HG02938 (cell line): ENCODE measurements at regions not wholly inside any gene's neighbourhood (a gene's known extent, or its start where the extent isn't known, plus 50 kb on each side); places are given as distances from the start of the nearest gene placed in this dataset.

ENCODE experiments used
- ATAC-seq: cut with Tn5 transposase; IDR thresholded peaks from one replicate; pipeline ENCODE4 v1.9.1; 2021; ENCODE audit warnings: mild to moderate bottlenecking, moderate library complexity; ENCODE audit not compliant: unreplicated experiment

GRCh38 chr5:175288048-175288621 lies 155.8 kb downstream of the DRD1 start:
- no peak for ATAC-seq

GRCh38 chr5:175286981-175287380 lies 157.0 kb downstream of the DRD1 start:
- ATAC-seq = no peak

GRCh38 chr5:175285261-175285660 lies 158.7 kb downstream of the DRD1 start:
- ATAC-seq = no peak

DNA sequence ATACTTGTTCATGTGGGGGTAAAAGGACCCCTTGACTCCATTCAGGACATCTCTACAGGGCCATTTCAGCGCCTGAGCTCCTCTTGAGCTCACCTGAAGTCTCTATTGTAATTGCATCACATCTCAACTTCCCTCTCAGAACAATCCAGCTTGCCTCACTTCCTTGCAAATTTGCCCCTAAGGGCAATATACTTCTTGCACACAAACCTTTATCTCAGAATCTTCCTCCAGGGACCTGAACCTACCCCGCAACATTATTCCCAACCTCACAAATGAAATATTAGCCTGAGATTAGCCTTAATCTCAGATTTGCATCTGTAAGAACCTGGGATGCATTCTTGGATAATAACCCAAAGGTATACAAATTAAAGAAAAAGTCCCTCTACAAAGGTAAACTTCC lies 159.2 kb downstream of the DRD1 start:
- ATAC-seq = no peak

DNA sequence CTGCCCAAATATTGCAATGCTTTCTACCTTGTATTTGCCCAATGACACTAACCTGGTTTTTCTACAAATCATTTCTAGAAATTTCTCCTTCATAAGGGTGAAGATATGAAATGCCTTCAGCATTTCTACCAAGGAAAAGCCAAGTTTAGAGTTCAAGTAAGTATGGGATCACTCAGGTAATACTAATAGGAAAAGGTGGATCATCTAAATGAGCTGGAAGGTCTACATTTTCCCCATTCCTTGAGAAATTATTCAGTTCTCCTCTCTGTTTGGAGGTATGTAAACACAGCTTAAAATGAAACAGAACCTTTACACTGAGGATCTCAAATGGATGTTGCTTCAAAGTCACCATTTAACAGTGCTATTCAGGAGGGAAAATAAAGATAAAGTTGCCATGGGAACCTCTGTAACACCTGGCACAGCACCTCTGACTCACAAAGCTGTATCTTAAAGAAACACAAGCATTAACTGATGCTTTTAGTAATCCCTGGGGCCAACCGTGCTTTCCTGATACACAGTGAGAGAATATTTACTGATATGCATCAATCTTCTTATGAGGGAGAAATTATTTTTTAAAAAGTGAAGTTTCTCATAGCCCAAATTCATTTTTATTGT lies 161.3 kb downstream of the DRD1 start:
- no peak for ATAC-seq

GRCh38 chr5:175281714-175282113 lies 162.3 kb downstream of the DRD1 start:
- no peak for ATAC-seq

DNA sequence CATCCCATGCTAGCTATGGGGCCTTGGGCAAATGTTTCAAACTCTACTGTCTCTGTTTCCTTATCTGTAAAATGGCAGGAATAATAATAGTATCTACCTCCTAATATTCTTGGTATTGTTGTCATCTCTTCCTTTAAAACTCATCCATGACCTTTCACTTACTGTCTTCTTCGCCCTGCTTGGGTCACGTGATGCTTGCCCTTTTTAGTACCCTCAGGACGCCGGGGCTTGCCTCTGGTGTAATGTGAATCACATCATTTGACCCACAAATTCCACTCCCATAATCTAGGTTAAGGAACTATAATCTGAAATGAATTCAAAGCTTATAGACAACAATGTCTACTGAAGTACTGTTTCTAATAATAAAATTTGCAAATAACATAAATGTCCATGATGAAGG lies 162.7 kb downstream of the DRD1 start:
- no peak for ATAC-seq

DNA sequence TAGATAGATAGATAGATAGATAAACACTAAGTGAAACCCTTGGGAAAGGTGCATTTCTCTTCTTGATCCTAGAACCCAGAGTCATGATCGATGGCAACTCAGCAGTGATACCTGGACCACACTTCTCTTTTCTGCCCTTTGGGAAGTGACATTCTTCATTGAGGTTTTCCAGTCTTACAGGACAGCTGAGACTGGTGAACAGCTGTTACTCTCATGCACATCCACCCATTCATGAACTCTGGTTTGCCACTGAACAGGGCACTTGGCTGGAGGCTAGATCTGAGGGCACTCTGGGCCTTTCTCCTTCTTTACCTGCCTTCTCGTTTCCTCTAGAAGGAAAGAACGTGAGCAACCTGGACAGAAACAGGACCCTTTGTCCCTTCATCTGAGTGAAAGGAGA lies 164.5 kb downstream of the DRD1 start:
- no peak for ATAC-seq

GRCh38 chr5:175275748-175276147 lies 168.2 kb downstream of the DRD1 start:
- ATAC-seq = no peak

DNA sequence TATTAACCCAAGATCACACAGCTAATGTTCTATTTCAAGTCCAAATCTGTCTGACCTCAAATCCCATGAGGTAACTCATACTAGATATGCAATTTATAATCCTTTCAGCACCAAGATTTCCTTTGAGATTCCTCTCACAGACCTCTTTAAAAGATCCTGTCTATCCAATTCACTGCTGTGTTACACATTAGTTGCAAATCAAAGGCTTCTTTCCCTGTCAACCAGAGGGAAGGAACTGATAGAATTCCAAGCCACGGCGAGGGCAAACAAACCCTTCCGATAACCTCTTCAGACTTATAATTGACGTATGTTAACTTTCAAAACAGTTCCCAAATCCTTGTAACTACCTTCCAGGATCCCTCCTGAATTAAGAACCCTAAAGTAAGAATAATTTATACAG lies 168.9 kb downstream of the DRD1 start:
- no peak for ATAC-seq

DNA sequence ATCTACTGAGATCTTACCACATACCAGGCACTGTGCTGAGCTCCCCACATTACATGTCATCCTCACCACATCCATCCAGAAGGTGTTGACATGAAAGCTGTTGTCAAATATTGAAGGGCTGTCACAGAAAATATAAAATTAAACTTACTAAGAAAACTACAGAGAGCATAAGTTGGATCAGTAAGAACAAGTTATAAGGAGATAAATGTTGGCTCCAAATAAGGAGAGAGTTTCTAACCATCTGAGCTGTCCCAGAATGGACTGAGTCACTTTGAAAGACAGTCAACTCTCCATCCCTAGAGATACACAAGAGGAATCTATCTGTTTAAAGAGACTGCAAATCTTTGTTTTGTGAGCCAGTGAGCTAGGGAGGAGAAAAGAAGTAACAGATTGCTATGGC lies 169.8 kb downstream of the DRD1 start:
- ATAC-seq = no peak

- no peak for ATAC-seq
Observed at GRCh38 chr5:175264406-175264805, 179.6 kb downstream of the DRD1 start.

- ATAC-seq = no peak
Observed at GRCh38 chr5:175263776-175264175, 180.2 kb downstream of the DRD1 start.

DNA sequence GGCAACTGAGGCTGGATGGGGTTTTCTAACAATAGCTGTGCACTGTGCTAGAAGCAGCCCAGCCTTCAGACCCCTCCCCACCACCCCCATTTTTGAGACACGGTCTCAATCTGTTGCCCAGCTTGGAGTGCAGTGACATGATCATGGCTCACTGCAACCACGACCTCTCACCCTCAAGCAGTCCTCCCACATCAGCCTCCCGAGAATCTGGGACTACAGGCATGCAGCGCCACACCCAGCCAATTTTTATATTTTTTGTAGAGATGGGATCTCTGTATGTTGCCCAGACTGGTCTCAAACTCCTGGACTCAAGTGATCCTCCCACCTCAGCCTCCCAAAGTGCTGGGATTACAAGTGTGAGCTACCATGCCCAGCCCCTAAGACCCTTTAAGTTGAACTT lies 182.5 kb downstream of the DRD1 start:
- ATAC-seq = no peak

DNA sequence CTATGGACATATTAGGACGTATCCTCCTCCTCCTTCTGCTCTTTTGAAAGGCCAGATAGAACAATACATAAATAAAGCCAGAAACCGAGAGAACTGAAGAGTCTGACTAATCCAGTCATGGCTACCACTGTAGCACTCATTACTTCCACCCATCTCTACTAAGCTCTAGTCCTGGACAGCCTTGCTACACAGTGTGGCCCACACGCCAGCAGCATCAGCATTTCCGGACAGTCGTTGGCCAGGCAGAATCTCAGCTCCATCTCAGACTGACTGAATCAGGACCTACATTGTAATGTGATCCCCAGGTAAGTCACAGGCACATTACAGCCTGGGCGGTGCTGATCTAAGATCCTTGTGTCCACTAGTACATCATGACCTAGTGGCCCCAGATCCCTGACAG lies 182.9 kb downstream of the DRD1 start:
- ATAC-seq = no peak

GRCh38 chr5:175257847-175258194 lies 186.2 kb downstream of the DRD1 start:
- no peak for ATAC-seq

GRCh38 chr5:175257128-175257846 lies 186.7 kb downstream of the DRD1 start:
- ATAC-seq = no peak

GRCh38 chr5:175254155-175254554 lies 189.8 kb downstream of the DRD1 start:
- ATAC-seq = no peak

GRCh38 chr5:175253597-175253996 lies 190.4 kb downstream of the DRD1 start:
- ATAC-seq = no peak

GRCh38 chr5:175252234-175252805 lies 191.7 kb downstream of the DRD1 start:
- ATAC-seq = no peak

DNA sequence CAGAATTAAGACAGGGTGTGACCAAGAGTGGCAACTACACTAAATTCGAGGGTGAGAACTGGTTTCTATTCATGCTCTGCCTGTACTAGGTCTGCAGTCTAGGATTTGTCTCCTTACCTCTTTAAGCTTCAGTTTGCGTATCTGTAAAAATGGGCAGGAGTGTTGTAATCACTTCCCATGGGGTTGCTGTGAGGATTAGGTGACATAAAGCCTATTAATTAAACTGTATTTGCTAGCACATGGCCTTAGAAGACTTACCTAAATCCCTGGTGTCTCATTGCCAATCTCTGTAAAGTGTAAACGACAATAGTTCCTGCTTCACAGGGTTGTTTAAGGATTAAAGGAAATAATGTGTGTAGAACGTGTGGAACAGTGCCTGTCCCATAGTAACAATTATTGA lies 193.6 kb downstream of the DRD1 start:
- no peak for ATAC-seq

DNA sequence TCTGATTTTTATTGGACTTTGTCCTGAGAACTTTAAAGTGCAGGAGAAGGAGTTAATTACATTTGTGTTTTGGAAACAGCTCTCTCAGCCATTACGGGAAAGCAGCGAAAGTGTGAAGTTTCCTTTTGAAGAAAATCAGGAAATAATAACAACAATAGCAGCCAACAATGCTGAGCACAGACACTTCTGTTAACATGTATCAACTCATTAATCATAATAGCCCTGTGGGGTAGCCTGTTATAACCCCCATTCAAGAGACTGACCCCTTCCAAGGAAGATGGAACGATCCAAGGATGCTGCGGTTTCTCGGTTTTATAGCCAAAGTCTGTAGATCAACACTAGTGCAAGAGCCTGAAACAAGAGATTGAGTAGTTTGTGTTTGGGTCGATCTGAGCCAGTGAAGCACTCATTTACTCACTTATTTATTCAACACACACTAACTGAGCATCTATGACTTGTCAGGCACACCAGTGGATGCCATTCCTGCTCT lies 195.5 kb downstream of the DRD1 start:
- ATAC-seq = no peak
